Endothelial cell (in vitro differentiated cells): ENCODE measurements at regions not wholly inside any gene's neighbourhood (a gene's known extent, or its start where the extent isn't known, plus 50 kb on each side); places are given as distances from the start of the nearest gene placed in this dataset.

Source experiments
- DNase-seq: peaks from one replicate; pipeline ENCODE4 v3.0.0; 2021; ENCODE audit warnings: low spot score
- H3K27ac Mint-ChIP-seq: one replicate; pipeline ENCODE4 v1.8.0; 2021; ENCODE audit warnings: mixed read lengths, inconsistent platforms; ENCODE audit not compliant: unreplicated experiment
- H3K27me3 Mint-ChIP-seq: one replicate; pipeline ENCODE4 v1.8.0; 2021; ENCODE audit warnings: mild to moderate bottlenecking, moderate library complexity, mixed read lengths, inconsistent platforms; ENCODE audit not compliant: unreplicated experiment
- H3K36me3 Mint-ChIP-seq: one replicate; pipeline ENCODE4 v1.8.0; 2021; ENCODE audit warnings: mild to moderate bottlenecking, low read depth, mixed read lengths, inconsistent platforms; ENCODE audit not compliant: unreplicated experiment
- H3K4me1 Mint-ChIP-seq: one replicate; pipeline ENCODE4 v1.8.0; 2021; ENCODE audit warnings: mild to moderate bottlenecking, mixed read lengths, inconsistent platforms; ENCODE audit not compliant: unreplicated experiment
- H3K4me3 Mint-ChIP-seq: one replicate; pipeline ENCODE4 v1.8.0; 2021; ENCODE audit warnings: mild to moderate bottlenecking, mixed read lengths, inconsistent platforms; ENCODE audit not compliant: unreplicated experiment
- H3K9me3 Mint-ChIP-seq: one replicate; pipeline ENCODE4 v1.8.0; 2021; ENCODE audit warnings: mixed read lengths, inconsistent platforms; ENCODE audit not compliant: unreplicated experiment
- TF ChIP-seq, protein P1 (sequence below): fragments of 200-600 bp; sonication (generic); IDR thresholded peaks from one replicate; pipeline ENCODE4 v1.5.0; 2021; ENCODE audit warnings: antibody characterized with exemption; ENCODE audit not compliant: unreplicated experiment

- Mint-ChIP-seq H3K27me3 (peaks cover 2% of the 10 kb centered on the region), H3K36me3 (no peaks in the 10 kb centered on the region), H3K4me1 (peaks cover 6% of the 10 kb centered on the region), H3K9me3 (peaks cover 4% of the 10 kb centered on the region), H3K4me3 (no peak overlapping the region), H3K27ac (no peak overlapping the region)
- no peak for DNase-seq
- TF ChIP-seq, protein P1, sequence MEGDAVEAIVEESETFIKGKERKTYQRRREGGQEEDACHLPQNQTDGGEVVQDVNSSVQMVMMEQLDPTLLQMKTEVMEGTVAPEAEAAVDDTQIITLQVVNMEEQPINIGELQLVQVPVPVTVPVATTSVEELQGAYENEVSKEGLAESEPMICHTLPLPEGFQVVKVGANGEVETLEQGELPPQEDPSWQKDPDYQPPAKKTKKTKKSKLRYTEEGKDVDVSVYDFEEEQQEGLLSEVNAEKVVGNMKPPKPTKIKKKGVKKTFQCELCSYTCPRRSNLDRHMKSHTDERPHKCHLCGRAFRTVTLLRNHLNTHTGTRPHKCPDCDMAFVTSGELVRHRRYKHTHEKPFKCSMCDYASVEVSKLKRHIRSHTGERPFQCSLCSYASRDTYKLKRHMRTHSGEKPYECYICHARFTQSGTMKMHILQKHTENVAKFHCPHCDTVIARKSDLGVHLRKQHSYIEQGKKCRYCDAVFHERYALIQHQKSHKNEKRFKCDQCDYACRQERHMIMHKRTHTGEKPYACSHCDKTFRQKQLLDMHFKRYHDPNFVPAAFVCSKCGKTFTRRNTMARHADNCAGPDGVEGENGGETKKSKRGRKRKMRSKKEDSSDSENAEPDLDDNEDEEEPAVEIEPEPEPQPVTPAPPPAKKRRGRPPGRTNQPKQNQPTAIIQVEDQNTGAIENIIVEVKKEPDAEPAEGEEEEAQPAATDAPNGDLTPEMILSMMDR: no peak
Measured at GRCh38 chr1:95451904-95452303, 217.9 kb downstream of the RWDD3 start.

DNA sequence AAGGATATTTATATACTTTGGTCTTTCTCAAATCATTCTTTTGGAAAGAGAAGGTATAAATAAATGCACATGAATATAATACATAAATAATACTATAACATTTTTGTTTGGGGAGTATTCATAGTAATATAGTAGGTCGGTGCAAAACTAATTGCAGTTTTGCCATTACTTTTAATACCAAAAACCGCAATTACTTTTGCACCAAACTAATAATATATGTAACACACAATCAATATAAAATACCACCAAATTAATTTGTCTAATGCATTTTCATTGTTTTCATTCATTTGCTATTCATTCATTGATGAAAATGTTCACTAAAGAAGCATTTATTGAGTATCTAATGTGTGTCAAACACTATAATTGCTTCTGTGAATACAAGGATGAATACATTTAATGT lies 219.0 kb downstream of the RWDD3 start:
- H3K27me3 Mint-ChIP-seq: peaks cover 2% of the 10 kb centered on the region
- H3K4me1 Mint-ChIP-seq: peaks cover 6% of the 10 kb centered on the region
- H3K9me3 Mint-ChIP-seq: peaks cover 4% of the 10 kb centered on the region
- no peak for DNase-seq
- TF ChIP-seq, protein P1: no peak
- no peak overlapping the region for H3K27ac Mint-ChIP-seq
- no peak overlapping the region for H3K4me3 Mint-ChIP-seq
- H3K36me3 Mint-ChIP-seq: no peaks in the 10 kb centered on the region

GRCh38 chr1:95467036-95467435 lies 233.0 kb downstream of the RWDD3 start:
- Mint-ChIP-seq H3K27ac (no peak overlapping the region), H3K9me3 (no peaks in the 10 kb centered on the region), H3K27me3 (peaks cover 1% of the 10 kb centered on the region), H3K4me1 (no peaks in the 10 kb centered on the region), H3K4me3 (no peak overlapping the region), H3K36me3 (no peaks in the 10 kb centered on the region)
- DNase-seq: no peak
- TF ChIP-seq, protein P1: no peak

GRCh38 chr1:95475686-95476457 lies 241.9 kb downstream of the RWDD3 start:
- no peaks in the 10 kb centered on the region for H3K4me1 Mint-ChIP-seq
- H3K27ac Mint-ChIP-seq: no peak overlapping the region
- DNase-seq: no peak
- no peak overlapping the region for H3K4me3 Mint-ChIP-seq
- H3K9me3 Mint-ChIP-seq: no peaks in the 10 kb centered on the region
- TF ChIP-seq, protein P1: no peak
- no peaks in the 10 kb centered on the region for H3K27me3 Mint-ChIP-seq
- no peaks in the 10 kb centered on the region for H3K36me3 Mint-ChIP-seq

DNA sequence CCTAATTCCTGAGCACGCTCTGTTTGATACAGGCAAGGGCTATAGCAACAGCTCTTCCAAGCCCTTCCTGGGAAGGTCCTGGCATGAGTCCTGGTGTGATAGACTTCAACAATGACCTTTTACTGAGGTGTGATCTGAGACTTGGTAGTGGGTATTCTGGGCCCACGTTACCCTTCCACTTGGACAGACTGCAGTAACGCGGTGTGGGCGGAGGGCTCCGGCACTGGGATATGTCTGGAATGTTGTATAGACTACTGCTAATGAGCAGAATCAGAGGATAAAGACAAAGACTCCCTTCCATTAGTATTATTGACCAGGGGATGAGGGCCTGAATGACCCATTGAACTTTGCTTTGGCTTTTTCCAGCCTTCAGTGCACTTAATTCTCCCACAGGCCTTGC lies 262.3 kb downstream of the RWDD3 start:
- Mint-ChIP-seq H3K4me3 (no peak overlapping the region), H3K36me3 (no peaks in the 10 kb centered on the region), H3K27ac (no peak overlapping the region), H3K4me1 (peaks cover 4% of the 10 kb centered on the region), H3K27me3 (no peaks in the 10 kb centered on the region), H3K9me3 (no peaks in the 10 kb centered on the region)
- TF ChIP-seq, protein P1: no peak
- DNase-seq: no peak
